SK-MEL-5 (cell line): ENCODE measurements at regions not wholly inside any gene's neighbourhood (a gene's known extent, or its start where the extent isn't known, plus 50 kb on each side); places are given as distances from the start of the nearest gene placed in this dataset.
"Not testable (repeated sequence)": the region's sequence is repeated elsewhere in the genome, so short reads cannot be mapped to it uniquely, and the experiment has no call there.

Experiments used
- DNase-seq: peaks from one replicate; pipeline ENCODE4 v3.0.0-alpha.2; 2016; ENCODE audit warnings: low read depth, low spot score
- in situ Hi-C: cut with HindIII; loops from 2 replicates; pipeline ENCODE4 v1.10.0; 2016; ENCODE audit warnings: low sequenced_read_pairs, high pct_unique_total_duplicates, low pct_unique_long_range_greater_than_20kb

GRCh38 chr4:120005527-120005926 is 61.1 kb downstream of the MAD2L1 start:
- no peak for DNase-seq
- in situ Hi-C loops: no loop called here

GRCh38 chr4:120005076-120005475 is 61.6 kb downstream of the MAD2L1 start:
- DNase-seq: no peak
- in situ Hi-C loops: no loop called here

GRCh38 chr4:120004054-120004453 is 62.6 kb downstream of the MAD2L1 start:
- in situ Hi-C loops: no loop called here
- DNase-seq: no peak

GRCh38 chr4:120003193-120003592 is 63.5 kb downstream of the MAD2L1 start:
- no peak for DNase-seq
- in situ Hi-C loops: no loop called here

GRCh38 chr4:120001850-120002249 is 64.8 kb downstream of the MAD2L1 start:
- no peak for DNase-seq
- in situ Hi-C loops: no loop called here

- no peak for DNase-seq
- in situ Hi-C loops: no loop called here
Measured at GRCh38 chr4:120000591-120001296, 65.9 kb downstream of the MAD2L1 start.

- in situ Hi-C loops, DNase-seq: not testable (repeated sequence)
Measured at GRCh38 chr4:119996024-119996423, 70.6 kb downstream of the MAD2L1 start.

- in situ Hi-C loops: no loop called here
- no peak for DNase-seq
Measured at GRCh38 chr4:119984996-119985395, 81.7 kb downstream of the MAD2L1 start.

GRCh38 chr4:119982756-119983155 is 83.9 kb downstream of the MAD2L1 start:
- in situ Hi-C loops: no loop called here
- DNase-seq: no peak

GRCh38 chr4:119980456-119980855 is 86.2 kb downstream of the MAD2L1 start:
- in situ Hi-C loops: no loop called here

GRCh38 chr4:119977076-119977940 is 89.3 kb downstream of the MAD2L1 start:
- no peak for DNase-seq
- in situ Hi-C loops: no loop called here

More at GRCh38 chr4:119980456-119980855, 86.2 kb downstream of the MAD2L1 start:
- peak; percentile 1 for DNase-seq

GRCh38 chr4:119971431-119972084 is 95.1 kb downstream of the MAD2L1 start:
- in situ Hi-C loops: no loop called here

GRCh38 chr4:119962631-119963030 is 104.0 kb downstream of the MAD2L1 start:
- DNase-seq: no peak
- in situ Hi-C loops: no loop called here

More at GRCh38 chr4:119971431-119972084, 95.1 kb downstream of the MAD2L1 start:
- no peak for DNase-seq

GRCh38 chr4:119958983-119959382 is 107.7 kb downstream of the MAD2L1 start:
- no peak for DNase-seq
- in situ Hi-C loops: no loop called here

GRCh38 chr4:119955256-119955655 is 111.4 kb downstream of the MAD2L1 start:
- DNase-seq: no peak
- in situ Hi-C loops: no loop called here

GRCh38 chr4:119954487-119954886 is 112.2 kb downstream of the MAD2L1 start:
- DNase-seq, in situ Hi-C loops: not testable (repeated sequence)

GRCh38 chr4:119946359-119946758 is 120.3 kb downstream of the MAD2L1 start:
- in situ Hi-C loops: no loop called here
- DNase-seq: no peak

GRCh38 chr4:119942806-119943205 is 123.8 kb downstream of the MAD2L1 start:
- DNase-seq: no peak
- in situ Hi-C loops: no loop called here
